Transverse colon (tissue), 3 donors: ENCODE measurements at regions not wholly inside any gene's neighbourhood (a gene's known extent, or its start where the extent isn't known, plus 50 kb on each side); places are given as distances from the start of the nearest gene placed in this dataset.
"Not testable (repeated sequence)": the region's sequence is repeated elsewhere in the genome, so short reads cannot be mapped to it uniquely, and the experiment has no call there.

ENCODE experiments used
- CTCF ChIP-seq, 5 experiments: fragments of 200-600 bp in 3 of 5; fragments of 450-650 bp in 2 of 5; sonication (generic) in 3 of 5; IDR thresholded peaks; 1 replicate in 2 of 5; 2 replicates in 3 of 5; pipeline ENCODE4 v1.5.1; 2016 to 2017; ENCODE audit warnings: antibody characterized with exemption in 5 of 5, inconsistent platforms in 3 of 5, mild to moderate bottlenecking in 2 of 5, moderate library complexity in 1 of 5
- POLR2A ChIP-seq: fragments of 450-650 bp; IDR thresholded peaks from one replicate; pipeline ENCODE4 v1.6.1; 2016; ENCODE audit warnings: antibody characterized with exemption, mild to moderate bottlenecking, moderate library complexity

GRCh38 chr9:67196135-67196534 is 203.8 kb upstream of the SPATA31A3 start:
- not testable (repeated sequence) for TF ChIP-seq CTCF (IDR thresholded peaks at IDR 0.05); POLR2A
